Endothelial cell of umbilical vein (primary cell): ENCODE measurements at regions not wholly inside any gene's neighbourhood (a gene's known extent, or its start where the extent isn't known, plus 50 kb on each side); places are given as distances from the start of the nearest gene placed in this dataset.
"Not testable (repeated sequence)": the region's sequence is repeated elsewhere in the genome, so short reads cannot be mapped to it uniquely, and the experiment has no call there.

Experiments
- BruUV-seq: library from RNA; stranded (reverse); fragments of 400-500 nt; replicated peaks from 2 replicates; lab custom pipeline; 2021; lab: Mats Ljungman, UMichigan
- CTCF ChIA-PET: fragments of 300-600, 350-600 bp; sonication (Branson Sonifier 250); formaldehyde crosslinking; loops from one replicate; lab custom pipeline; 2021; ENCODE audit warnings: antibody characterized with exemption, inconsistent platforms; lab: Charles Lee
- POLR2A ChIA-PET: fragments of 300-600, 350-600 bp; sonication (Branson Sonifier 250); formaldehyde crosslinking; loops from one replicate; lab custom pipeline; 2021; ENCODE audit warnings: antibody characterized with exemption, inconsistent platforms; lab: Charles Lee
- DNase-seq: peaks from one replicate; pipeline ENCODE4 v3.0.0-alpha.2; 2011; ENCODE audit warnings: low read depth, low spot score
- FAIRE-seq: peaks from 2 replicates; lab custom pipeline; 2011; peaks lifted over from hg19 to GRCh38; lab: Jason Lieb, UNC
- H2AFZ ChIP-seq: 2 replicates; pipeline ENCODE4 v1.6.0; 2012; ENCODE audit warnings: low read depth, low read length, control low read depth, inconsistent platforms
- H3K27ac ChIP-seq: 2 replicates; pipeline ENCODE4 v1.5.1; 2011; ENCODE audit warnings: low read depth, mild to moderate bottlenecking, control low read depth, low read length, moderate library complexity; ENCODE audit not compliant: insufficient read depth
- H3K27me3 ChIP-seq, 2 experiments: 2 replicates each; pipeline versions ENCODE4 v1.6.0 to v1.6.1; 2011; ENCODE audit warnings: low read length in 2 of 2, mixed read lengths in 1 of 2; ENCODE audit not compliant: control insufficient read depth in 2 of 2, insufficient read depth in 2 of 2
- H3K36me3 ChIP-seq, 2 experiments: 2 replicates in 1 of 2; 3 replicates in 1 of 2; pipeline ENCODE4 v1.5.1; 2011; ENCODE audit warnings: low read length in 2 of 2, mild to moderate bottlenecking in 1 of 2, moderate library complexity in 1 of 2; ENCODE audit not compliant: control insufficient read depth in 2 of 2, insufficient read depth in 2 of 2; ENCODE audit errors: extremely low read depth in 1 of 2
- H3K4me1 ChIP-seq: 3 replicates; pipeline ENCODE4 v1.5.1; 2011; ENCODE audit warnings: mild to moderate bottlenecking, low read length; ENCODE audit not compliant: control insufficient read depth, insufficient read depth; ENCODE audit errors: extremely low read depth
- H3K4me2 ChIP-seq: 2 replicates; pipeline ENCODE4 v1.6.1; 2011; ENCODE audit warnings: low read length, control low read depth, mixed read lengths; ENCODE audit not compliant: insufficient read depth
- H3K4me3 ChIP-seq, 3 experiments: fragments of 200-600 bp in 1 of 3; sonication (generic), shearing (Covaris generic) in 1 of 3; replicated peaks in 1 of 3; 2 replicates each; pipeline ENCODE4 v1.5.1; 2011 to 2016; ENCODE audit warnings: control low read depth in 3 of 3, low read length in 3 of 3, mild to moderate bottlenecking in 2 of 3, inconsistent platforms in 1 of 3, low read depth in 1 of 3, moderate library complexity in 1 of 3; ENCODE audit not compliant: insufficient read depth in 1 of 3
- H3K79me2 ChIP-seq: 2 replicates; pipeline ENCODE4 v1.6.0; 2012; ENCODE audit warnings: low read length, inconsistent platforms; ENCODE audit not compliant: control insufficient read depth, insufficient read depth
- H3K9ac ChIP-seq: replicated peaks from 2 replicates; pipeline ENCODE3; 2011; ENCODE audit warnings: low read length, control low read depth; ENCODE audit not compliant: insufficient read depth; ENCODE audit errors: extremely low read depth
- H3K9me1 ChIP-seq: replicated peaks from 3 replicates; pipeline ENCODE4 v1.6.0; 2011; ENCODE audit warnings: mild to moderate bottlenecking, low read length; ENCODE audit not compliant: control insufficient read depth, insufficient read depth; ENCODE audit errors: extremely low read depth
- H3K9me3 ChIP-seq: replicated peaks from 2 replicates; pipeline ENCODE4 v1.5.1; 2012; ENCODE audit warnings: low read length, inconsistent platforms; ENCODE audit not compliant: control insufficient read depth, insufficient read depth
- H4K20me1 ChIP-seq: replicated peaks from 2 replicates; pipeline ENCODE3; 2011; ENCODE audit warnings: mild to moderate bottlenecking, low read length; ENCODE audit not compliant: control insufficient read depth, insufficient read depth; ENCODE audit errors: extremely low read depth
- CTCF ChIP-seq, 2 donors: IDR thresholded peaks; 1 replicate in 1 of 2; 2 replicates in 1 of 2; pipeline ENCODE4 v1.5.1; 2011; ENCODE audit warnings: low read length in 2 of 2, mild to moderate bottlenecking in 2 of 2, moderate library complexity in 2 of 2, control low read depth in 1 of 2, inconsistent platforms in 1 of 2, low read depth in 1 of 2; ENCODE audit not compliant: insufficient read depth in 1 of 2; ENCODE audit errors: extremely low read depth in 1 of 2
- EZH2 ChIP-seq: IDR thresholded peaks from 2 replicates; pipeline ENCODE4 v1.6.1; 2012; ENCODE audit warnings: borderline replicate concordance, low read depth, mild to moderate bottlenecking, moderate library complexity, low read length, inconsistent platforms; ENCODE audit not compliant: severe bottlenecking
- FOS ChIP-seq: IDR thresholded peaks from 2 replicates; pipeline ENCODE4 v1.6.1; 2011; ENCODE audit warnings: mild to moderate bottlenecking, low read length, moderate library complexity, borderline replicate concordance; ENCODE audit not compliant: insufficient read depth
- GATA2 ChIP-seq: IDR thresholded peaks from 2 replicates; pipeline ENCODE4 v1.7.0; 2011; ENCODE audit warnings: low read depth, mild to moderate bottlenecking, moderate library complexity, mixed read lengths, low read length; ENCODE audit not compliant: insufficient read length, insufficient read depth
- JUN ChIP-seq: IDR thresholded peaks from 2 replicates; pipeline ENCODE4 v1.6.1; 2011; ENCODE audit warnings: borderline replicate concordance, low read depth; ENCODE audit not compliant: insufficient read length, insufficient read depth
- MYC ChIP-seq: IDR thresholded peaks from one replicate; pipeline ENCODE4 v1.6.1; 2011; ENCODE audit warnings: mild to moderate bottlenecking, low read depth, low read length
- POLR2A ChIP-seq: IDR thresholded peaks from 2 replicates; pipeline ENCODE4 v1.6.1; 2012; ENCODE audit warnings: low read depth, mild to moderate bottlenecking, control low read depth, low read length
- POLR2AphosphoS5 ChIP-seq: IDR thresholded peaks from 2 replicates; pipeline ENCODE4 v1.6.1; 2012; ENCODE audit warnings: low read depth, mild to moderate bottlenecking, control low read depth, low read length, moderate library complexity; ENCODE audit not compliant: insufficient read depth
- dilution Hi-C: fragments of 300-500 bp; cut with MboI; formaldehyde crosslinking; loops from one replicate; pipeline ENCODE4 v1.15.0; 2019; ENCODE audit warnings: low sequenced_read_pairs; ENCODE audit not compliant: extremely low pct_ligation_motif_present
- intact Hi-C: fragments of 100-400 bp; cut with micrococcal nuclease; formaldehyde crosslinking; loops from one replicate; pipeline ENCODE4 v1.10.0; 2022
- TF ChIP-seq, protein P1 (sequence below): IDR thresholded peaks from 2 replicates; pipeline ENCODE4 v1.6.1; 2011; ENCODE audit not compliant: insufficient read depth, insufficient read length

- intact Hi-C loops = not testable (repeated sequence)
Measured at GRCh38 chr7:32776318-32776717, 115.2 kb downstream of the KBTBD2 start.

GRCh38 chr7:32775809-32776208 lies 115.8 kb downstream of the KBTBD2 start:
- H4K20me1 ChIP-seq, FAIRE-seq, H3K9me1 ChIP-seq, H3K36me3 ChIP-seq, DNase-seq, BruUV-seq, H3K9me3 ChIP-seq, intact Hi-C loops, POLR2A ChIA-PET, CTCF ChIA-PET, H2AFZ ChIP-seq, H3K4me2 ChIP-seq, H3K79me2 ChIP-seq, dilution Hi-C loops, H3K27me3 ChIP-seq, H3K4me3 ChIP-seq, H3K27ac ChIP-seq, H3K9ac ChIP-seq, H3K4me1 ChIP-seq: not testable (repeated sequence)

More at GRCh38 chr7:32776318-32776717, 115.2 kb downstream of the KBTBD2 start:
- POLR2A ChIA-PET, H3K4me3 ChIP-seq, CTCF ChIA-PET, H3K4me2 ChIP-seq, DNase-seq, dilution Hi-C loops, H3K4me1 ChIP-seq, H3K36me3 ChIP-seq, H3K9ac ChIP-seq, H3K79me2 ChIP-seq, H2AFZ ChIP-seq, H4K20me1 ChIP-seq, H3K9me1 ChIP-seq, H3K27me3 ChIP-seq, H3K9me3 ChIP-seq, BruUV-seq, FAIRE-seq, H3K27ac ChIP-seq: not testable (repeated sequence)

DNA sequence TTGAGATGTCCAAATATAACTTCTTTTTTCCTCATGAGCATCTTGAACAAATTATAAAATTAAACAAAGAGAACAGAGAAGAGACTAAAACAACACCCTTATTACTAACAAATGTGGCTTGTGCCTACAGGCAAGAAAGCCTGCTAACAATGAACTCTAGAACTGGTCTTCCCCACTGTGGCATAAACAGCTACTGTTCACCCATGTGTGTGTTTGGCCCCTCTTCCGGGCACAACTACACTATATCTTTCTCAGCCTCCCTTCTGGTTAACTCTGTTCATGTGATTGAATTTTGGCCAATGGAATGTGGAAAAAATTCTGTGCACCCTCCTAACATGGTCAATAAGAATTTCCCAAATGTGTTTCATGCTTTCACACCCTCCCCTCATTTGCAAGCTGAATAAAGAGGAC lies 117.0 kb downstream of the KBTBD2 start:
- POLR2A ChIA-PET = no interaction called here
- no peaks in the 10 kb centered on the region for H3K9me3 ChIP-seq
- intact Hi-C loops = no loop called here

More for the DNA sequence above, 117.0 kb downstream of the KBTBD2 start:
- no peaks in the 10 kb centered on the region for H3K79me2 ChIP-seq
- H3K27me3 ChIP-seq = no peaks in the 10 kb centered on the region
- peaks cover 10% of the 10 kb centered on the region for H3K4me1 ChIP-seq
- DNase-seq (no peak), FAIRE-seq (no peak)
- CTCF ChIA-PET = no interaction called here
- no peak overlapping the region for H3K9ac ChIP-seq
- TF ChIP-seq CTCF (IDR thresholded peaks at IDR 0.05; ENCODE audit: extremely low read depth in 1 of 2, insufficient read depth in 1 of 2, low read depth in 1 of 2, low read length in 2 of 2) (no peak), EZH2 (no peak), GATA2 (no peak), FOS (no peak), JUN (no peak), MYC (no peak), POLR2AphosphoS5 (no peak), POLR2A (no peak)
- TF ChIP-seq, protein P1, sequence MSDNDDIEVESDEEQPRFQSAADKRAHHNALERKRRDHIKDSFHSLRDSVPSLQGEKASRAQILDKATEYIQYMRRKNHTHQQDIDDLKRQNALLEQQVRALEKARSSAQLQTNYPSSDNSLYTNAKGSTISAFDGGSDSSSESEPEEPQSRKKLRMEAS = no peak
- H2AFZ ChIP-seq = no peak overlapping the region
- no peaks in the 10 kb centered on the region for H4K20me1 ChIP-seq
- H3K4me2 ChIP-seq = no peak overlapping the region
- H3K27ac ChIP-seq = no peak overlapping the region
- H3K9me1 ChIP-seq = no peaks in the 10 kb centered on the region
- BruUV-seq = no TSS peak
- no peaks in the 10 kb centered on the region for H3K36me3 ChIP-seq
- no peak overlapping the region for H3K4me3 ChIP-seq
- dilution Hi-C loops = no loop called here
